RPMI7951 (cell line): ENCODE measurements at regions not wholly inside any gene's neighbourhood (a gene's known extent, or its start where the extent isn't known, plus 50 kb on each side); places are given as distances from the start of the nearest gene placed in this dataset.

Experiments
- DNase-seq: peaks from one replicate; pipeline ENCODE4 v3.0.0-alpha.2; 2012; ENCODE audit warnings: low read depth

DNA sequence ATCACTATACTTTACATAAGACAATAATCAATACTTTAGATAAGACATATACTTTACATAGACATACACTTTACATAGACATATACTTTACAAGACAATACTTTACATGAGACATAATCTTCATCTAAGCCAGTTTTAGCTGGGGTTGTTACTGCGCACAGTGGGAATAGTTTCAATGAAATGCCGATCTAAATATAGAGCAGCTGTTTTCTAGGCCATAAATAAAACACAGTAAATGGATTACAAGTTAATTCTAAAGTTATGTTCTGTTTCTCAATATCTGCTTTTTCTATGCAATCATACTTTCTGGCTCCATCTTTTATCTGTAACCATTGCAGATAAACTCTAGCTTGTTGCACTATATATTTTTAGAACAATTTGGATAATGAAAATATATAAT lies 1470.6 kb upstream of the PABPC4L start:
- no peak for DNase-seq

GRCh38 chr4:135670548-135670947 lies 1469.0 kb upstream of the PABPC4L start:
- no peak for DNase-seq
